Endothelial cell of umbilical vein (primary cell): ENCODE measurements at regions not wholly inside any gene's neighbourhood (a gene's known extent, or its start where the extent isn't known, plus 50 kb on each side); places are given as distances from the start of the nearest gene placed in this dataset.
A peak's percentile ranks its signal among the peaks of the same experiment; 100 is the strongest.

Experiments used
- BruUV-seq: library from RNA; stranded (reverse); fragments of 400-500 nt; replicated peaks from 2 replicates; lab custom pipeline; 2021; lab: Mats Ljungman, UMichigan
- CTCF ChIA-PET: fragments of 300-600, 350-600 bp; sonication (Branson Sonifier 250); formaldehyde crosslinking; loops from one replicate; lab custom pipeline; 2021; ENCODE audit warnings: antibody characterized with exemption, inconsistent platforms; lab: Charles Lee
- POLR2A ChIA-PET: fragments of 300-600, 350-600 bp; sonication (Branson Sonifier 250); formaldehyde crosslinking; loops from one replicate; lab custom pipeline; 2021; ENCODE audit warnings: antibody characterized with exemption, inconsistent platforms; lab: Charles Lee
- DNase-seq: peaks from one replicate; pipeline ENCODE4 v3.0.0-alpha.2; 2011; ENCODE audit warnings: low read depth, low spot score
- FAIRE-seq: peaks from 2 replicates; lab custom pipeline; 2011; peaks lifted over from hg19 to GRCh38; lab: Jason Lieb, UNC
- H2AFZ ChIP-seq: 2 replicates; pipeline ENCODE4 v1.6.0; 2012; ENCODE audit warnings: low read depth, low read length, control low read depth, inconsistent platforms
- H3K27ac ChIP-seq: 2 replicates; pipeline ENCODE4 v1.5.1; 2011; ENCODE audit warnings: low read depth, mild to moderate bottlenecking, control low read depth, low read length, moderate library complexity; ENCODE audit not compliant: insufficient read depth
- H3K27me3 ChIP-seq, 2 experiments: 2 replicates each; pipeline versions ENCODE4 v1.6.0 to v1.6.1; 2011; ENCODE audit warnings: low read length in 2 of 2, mixed read lengths in 1 of 2; ENCODE audit not compliant: control insufficient read depth in 2 of 2, insufficient read depth in 2 of 2
- H3K36me3 ChIP-seq, 2 experiments: 2 replicates in 1 of 2; 3 replicates in 1 of 2; pipeline ENCODE4 v1.5.1; 2011; ENCODE audit warnings: low read length in 2 of 2, mild to moderate bottlenecking in 1 of 2, moderate library complexity in 1 of 2; ENCODE audit not compliant: control insufficient read depth in 2 of 2, insufficient read depth in 2 of 2; ENCODE audit errors: extremely low read depth in 1 of 2
- H3K4me1 ChIP-seq: 3 replicates; pipeline ENCODE4 v1.5.1; 2011; ENCODE audit warnings: mild to moderate bottlenecking, low read length; ENCODE audit not compliant: control insufficient read depth, insufficient read depth; ENCODE audit errors: extremely low read depth
- H3K4me2 ChIP-seq: 2 replicates; pipeline ENCODE4 v1.6.1; 2011; ENCODE audit warnings: low read length, control low read depth, mixed read lengths; ENCODE audit not compliant: insufficient read depth
- H3K4me3 ChIP-seq, 3 experiments: fragments of 200-600 bp in 1 of 3; sonication (generic), shearing (Covaris generic) in 1 of 3; replicated peaks in 1 of 3; 2 replicates each; pipeline ENCODE4 v1.5.1; 2011 to 2016; ENCODE audit warnings: control low read depth in 3 of 3, low read length in 3 of 3, mild to moderate bottlenecking in 2 of 3, inconsistent platforms in 1 of 3, low read depth in 1 of 3, moderate library complexity in 1 of 3; ENCODE audit not compliant: insufficient read depth in 1 of 3
- H3K79me2 ChIP-seq: 2 replicates; pipeline ENCODE4 v1.6.0; 2012; ENCODE audit warnings: low read length, inconsistent platforms; ENCODE audit not compliant: control insufficient read depth, insufficient read depth
- H3K9ac ChIP-seq: replicated peaks from 2 replicates; pipeline ENCODE3; 2011; ENCODE audit warnings: low read length, control low read depth; ENCODE audit not compliant: insufficient read depth; ENCODE audit errors: extremely low read depth
- H3K9me1 ChIP-seq: replicated peaks from 3 replicates; pipeline ENCODE4 v1.6.0; 2011; ENCODE audit warnings: mild to moderate bottlenecking, low read length; ENCODE audit not compliant: control insufficient read depth, insufficient read depth; ENCODE audit errors: extremely low read depth
- H3K9me3 ChIP-seq: replicated peaks from 2 replicates; pipeline ENCODE4 v1.5.1; 2012; ENCODE audit warnings: low read length, inconsistent platforms; ENCODE audit not compliant: control insufficient read depth, insufficient read depth
- H4K20me1 ChIP-seq: replicated peaks from 2 replicates; pipeline ENCODE3; 2011; ENCODE audit warnings: mild to moderate bottlenecking, low read length; ENCODE audit not compliant: control insufficient read depth, insufficient read depth; ENCODE audit errors: extremely low read depth
- CTCF ChIP-seq, 2 donors: IDR thresholded peaks; 1 replicate in 1 of 2; 2 replicates in 1 of 2; pipeline ENCODE4 v1.5.1; 2011; ENCODE audit warnings: low read length in 2 of 2, mild to moderate bottlenecking in 2 of 2, moderate library complexity in 2 of 2, control low read depth in 1 of 2, inconsistent platforms in 1 of 2, low read depth in 1 of 2; ENCODE audit not compliant: insufficient read depth in 1 of 2; ENCODE audit errors: extremely low read depth in 1 of 2
- EZH2 ChIP-seq: IDR thresholded peaks from 2 replicates; pipeline ENCODE4 v1.6.1; 2012; ENCODE audit warnings: borderline replicate concordance, low read depth, mild to moderate bottlenecking, moderate library complexity, low read length, inconsistent platforms; ENCODE audit not compliant: severe bottlenecking
- FOS ChIP-seq: IDR thresholded peaks from 2 replicates; pipeline ENCODE4 v1.6.1; 2011; ENCODE audit warnings: mild to moderate bottlenecking, low read length, moderate library complexity, borderline replicate concordance; ENCODE audit not compliant: insufficient read depth
- GATA2 ChIP-seq: IDR thresholded peaks from 2 replicates; pipeline ENCODE4 v1.7.0; 2011; ENCODE audit warnings: low read depth, mild to moderate bottlenecking, moderate library complexity, mixed read lengths, low read length; ENCODE audit not compliant: insufficient read length, insufficient read depth
- JUN ChIP-seq: IDR thresholded peaks from 2 replicates; pipeline ENCODE4 v1.6.1; 2011; ENCODE audit warnings: borderline replicate concordance, low read depth; ENCODE audit not compliant: insufficient read length, insufficient read depth
- MAX ChIP-seq: IDR thresholded peaks from 2 replicates; pipeline ENCODE4 v1.6.1; 2011; ENCODE audit not compliant: insufficient read depth, insufficient read length
- MYC ChIP-seq: IDR thresholded peaks from one replicate; pipeline ENCODE4 v1.6.1; 2011; ENCODE audit warnings: mild to moderate bottlenecking, low read depth, low read length
- POLR2A ChIP-seq: IDR thresholded peaks from 2 replicates; pipeline ENCODE4 v1.6.1; 2012; ENCODE audit warnings: low read depth, mild to moderate bottlenecking, control low read depth, low read length
- POLR2AphosphoS5 ChIP-seq: IDR thresholded peaks from 2 replicates; pipeline ENCODE4 v1.6.1; 2012; ENCODE audit warnings: low read depth, mild to moderate bottlenecking, control low read depth, low read length, moderate library complexity; ENCODE audit not compliant: insufficient read depth
- dilution Hi-C: fragments of 300-500 bp; cut with MboI; formaldehyde crosslinking; loops from one replicate; pipeline ENCODE4 v1.15.0; 2019; ENCODE audit warnings: low sequenced_read_pairs; ENCODE audit not compliant: extremely low pct_ligation_motif_present
- intact Hi-C: fragments of 100-400 bp; cut with micrococcal nuclease; formaldehyde crosslinking; loops from one replicate; pipeline ENCODE4 v1.10.0; 2022

- Histone ChIP-seq H3K4me1 (no peaks in the 10 kb centered on the region), H2AFZ (no peak overlapping the region), H3K9ac (no peak overlapping the region), H4K20me1 (no peaks in the 10 kb centered on the region), H3K4me2 (no peak overlapping the region), H3K79me2 (no peaks in the 10 kb centered on the region), H3K36me3 (no peaks in the 10 kb centered on the region), H3K4me3 (no peak overlapping the region), H3K27me3 (no peaks in the 10 kb centered on the region), H3K9me1 (no peaks in the 10 kb centered on the region), H3K9me3 (no peaks in the 10 kb centered on the region), H3K27ac (no peak overlapping the region)
- peak; percentile 22 for DNase-seq
- no TSS peak for BruUV-seq
- POLR2A ChIA-PET: no interaction called here
- no peak for FAIRE-seq
- no peak for TF ChIP-seq POLR2A
- TF ChIP-seq MAX: no peak
- TF ChIP-seq MYC: no peak
- no peak for TF ChIP-seq CTCF (IDR thresholded peaks at IDR 0.05; ENCODE audit: extremely low read depth in 1 of 2, insufficient read depth in 1 of 2, low read depth in 1 of 2, low read length in 2 of 2)
- TF ChIP-seq GATA2: no peak
- no peak for TF ChIP-seq FOS
- CTCF ChIA-PET: no interaction called here
- dilution Hi-C loops: no loop called here
- intact Hi-C loops: no loop called here
Measured at GRCh38 chr7:46613116-46613515, 692.0 kb upstream of the IGFBP3 start.

GRCh38 chr7:46611508-46611907 is 690.4 kb upstream of the IGFBP3 start:
- ChIA-PET POLR2A (no interaction called here), CTCF (interaction anchor here (0.7 kb wide), 1 partner anchor 101 kb away, joined by 3 read pairs; no protein-coding TSS in a partner anchor)
- no peaks in the 10 kb centered on the region for H3K79me2 ChIP-seq
- no peak overlapping the region for H2AFZ ChIP-seq
- H3K9ac ChIP-seq: no peak overlapping the region
- no peak for DNase-seq
- TF ChIP-seq GATA2 (no peak), EZH2 (no peak), JUN (no peak), MAX (no peak), MYC (no peak), CTCF (IDR thresholded peaks at IDR 0.05; ENCODE audit: extremely low read depth in 1 of 2, insufficient read depth in 1 of 2, low read depth in 1 of 2, low read length in 2 of 2) (no peak), FOS (no peak), POLR2AphosphoS5 (no peak), POLR2A (no peak)
- no peaks in the 10 kb centered on the region for H3K36me3 ChIP-seq
- BruUV-seq: no TSS peak
- H3K4me2 ChIP-seq: no peak overlapping the region
- H3K27me3 ChIP-seq: no peaks in the 10 kb centered on the region
- intact Hi-C loops: no loop called here
- no peaks in the 10 kb centered on the region for H3K9me1 ChIP-seq
- H3K4me3 ChIP-seq: no peak overlapping the region
- H3K4me1 ChIP-seq: no peaks in the 10 kb centered on the region
- H4K20me1 ChIP-seq: no peaks in the 10 kb centered on the region
- H3K27ac ChIP-seq: no peak overlapping the region
- no peaks in the 10 kb centered on the region for H3K9me3 ChIP-seq
- dilution Hi-C loops: no loop called here
- no peak for FAIRE-seq
